B cell (primary cell): ENCODE measurements at regions not wholly inside any gene's neighbourhood (a gene's known extent, or its start where the extent isn't known, plus 50 kb on each side); places are given as distances from the start of the nearest gene placed in this dataset.

ENCODE experiments used
- ATAC-seq: fragments of 200-7000 bp; cut with Tn5 transposase; one replicate; pipeline ENCODE4 v1.10.0; 2021; ENCODE audit warnings: low read depth, mild to moderate bottlenecking, moderate number of reproducible peaks, moderate library complexity
- CTCF ChIA-PET: fragments of 350-600 bp; sonication (Branson Sonifier 250); formaldehyde crosslinking; loops from one replicate; lab custom pipeline; 2021; ENCODE audit warnings: antibody characterized with exemption, inconsistent platforms; lab: Charles Lee
- POLR2A ChIA-PET: fragments of 350-600 bp; sonication (Branson Sonifier 250); formaldehyde crosslinking; loops from one replicate; lab custom pipeline; 2021; ENCODE audit warnings: antibody characterized with exemption; lab: Charles Lee
- DNase-seq: peaks from one replicate; pipeline ENCODE4 v3.0.0; 2013
- H2AFZ ChIP-seq: 2 replicates; pipeline ENCODE4 v1.6.1; 2012; ENCODE audit warnings: mild to moderate bottlenecking, low read depth, low read length; ENCODE audit not compliant: insufficient read depth, poor library complexity, severe bottlenecking
- H3K27ac ChIP-seq, 2 donors: 1 replicate in 1 of 2; 2 replicates in 1 of 2; pipeline ENCODE4 v1.5.1; 2012 to 2013; ENCODE audit warnings: low read length in 2 of 2, mild to moderate bottlenecking in 2 of 2, moderate library complexity in 1 of 2
- H3K27me3 ChIP-seq, 4 experiments: fragments of 200-600 bp in 1 of 4; sonication (generic) in 1 of 4; replicated peaks in 1 of 4; 1 replicate in 2 of 4; 2 replicates in 2 of 4; pipeline versions ENCODE4 v1.6.1 to v1.7.0; 2013 to 2016; ENCODE audit warnings: low read length in 3 of 4, mild to moderate bottlenecking in 2 of 4, mixed read lengths in 1 of 4, moderate library complexity in 1 of 4; ENCODE audit not compliant: insufficient read depth in 4 of 4, control insufficient read depth in 3 of 4; ENCODE audit errors: control extremely low read depth in 1 of 4
- H3K36me3 ChIP-seq, 2 experiments: replicated peaks in 1 of 2; 1 replicate in 1 of 2; 2 replicates in 1 of 2; pipeline versions ENCODE4 v1.6.1 to v1.7.1; 2013; ENCODE audit warnings: low read length in 1 of 2; ENCODE audit not compliant: insufficient read depth in 2 of 2, control insufficient read depth in 1 of 2; ENCODE audit errors: control extremely low read depth in 1 of 2, extremely low read depth in 1 of 2
- H3K4me1 ChIP-seq, 2 donors: fragments of 200-600 bp in 1 of 2; sonication (generic) in 1 of 2; 1 replicate in 1 of 2; 2 replicates in 1 of 2; pipeline versions ENCODE4 v1.5.1 to v1.6.1; 2013 to 2017; ENCODE audit warnings: low read length in 2 of 2; ENCODE audit not compliant: control insufficient read depth in 2 of 2, insufficient read depth in 2 of 2
- H3K4me2 ChIP-seq: replicated peaks from 2 replicates; pipeline ENCODE3; 2012; ENCODE audit warnings: mild to moderate bottlenecking, low read depth, low read length; ENCODE audit not compliant: poor library complexity, severe bottlenecking
- H3K4me3 ChIP-seq, 5 experiments: fragments of 200-600 bp in 1 of 5; sonication (generic) in 1 of 5; 1 replicate in 3 of 5; 2 replicates in 2 of 5; pipeline versions ENCODE4 v1.5.1 to v1.7.0; 2011 to 2016; ENCODE audit warnings: low read length in 4 of 5, mild to moderate bottlenecking in 4 of 5, low read depth in 2 of 5, control low read depth in 1 of 5, moderate library complexity in 1 of 5; ENCODE audit not compliant: insufficient read depth in 1 of 5; ENCODE audit errors: control extremely low read depth in 1 of 5, extremely low read depth in 1 of 5
- H3K79me2 ChIP-seq: fragments of 200-600 bp; sonication (generic); one replicate; pipeline ENCODE4 v1.6.0; 2016; ENCODE audit warnings: low read length; ENCODE audit not compliant: control insufficient read depth, insufficient read depth
- H3K9ac ChIP-seq: fragments of 200-600 bp; sonication (generic); 2 replicates; pipeline ENCODE4 v1.6.1; 2017; ENCODE audit warnings: mild to moderate bottlenecking, low read length, moderate library complexity
- H3K9me3 ChIP-seq, 3 donors: one replicate each; pipeline versions ENCODE4 v1.6.1 to v1.7.1; 2013; ENCODE audit warnings: low read length in 2 of 3; ENCODE audit not compliant: control insufficient read depth in 2 of 3, insufficient read depth in 1 of 3; ENCODE audit errors: control extremely low read depth in 1 of 3
- H4K20me1 ChIP-seq: 2 replicates; pipeline ENCODE4 v1.6.0; 2012; ENCODE audit warnings: mild to moderate bottlenecking, low read length; ENCODE audit not compliant: insufficient read depth, control insufficient read depth, poor library complexity, severe bottlenecking
- H3K27ac Mint-ChIP-seq: one replicate; pipeline ENCODE4 v1.8.0; 2021; ENCODE audit warnings: mixed read lengths
- H3K27me3 Mint-ChIP-seq: one replicate; pipeline ENCODE4 v1.8.0; 2021; ENCODE audit warnings: mixed read lengths
- H3K4me1 Mint-ChIP-seq: one replicate; pipeline ENCODE4 v1.8.0; 2021; ENCODE audit warnings: mixed read lengths
- H3K4me3 Mint-ChIP-seq: one replicate; pipeline ENCODE4 v1.8.0; 2021; ENCODE audit warnings: mixed read lengths
- H3K9me3 Mint-ChIP-seq: one replicate; pipeline ENCODE4 v1.8.0; 2022; ENCODE audit warnings: mixed read lengths; ENCODE audit not compliant: insufficient read depth
- EZH2 ChIP-seq: IDR thresholded peaks from 2 replicates; pipeline ENCODE4 v1.6.1; 2012; ENCODE audit warnings: borderline replicate concordance, low read depth, mild to moderate bottlenecking, moderate library complexity, low read length; ENCODE audit not compliant: insufficient read depth, poor library complexity, severe bottlenecking
- WGBS: methylation state at CpG from one replicate; pipeline ENCODE4 v1.1.5; 2013; ENCODE audit warnings: missing lambda C conversion rate; ENCODE audit not compliant: insufficient coverage; 5-methylcytosine and 5-hydroxymethylcytosine counted together
- intact Hi-C: fragments of 100-400 bp; cut with micrococcal nuclease; formaldehyde crosslinking; loops from one replicate; pipeline ENCODE4 v1.10.0; 2022
- TF ChIP-seq, protein P1 (sequence below): fragments of 200-600 bp; IDR thresholded peaks from one replicate; pipeline ENCODE4 v1.8.0; 2022; ENCODE audit warnings: antibody characterized with exemption, mild to moderate bottlenecking

- Histone ChIP-seq H3K9ac (no peak overlapping the region), H3K4me2 (no peak overlapping the region), H3K36me3 (no peaks in the 10 kb centered on the region), H3K4me1 (no peaks in the 10 kb centered on the region), H3K27me3 (no peaks in the 10 kb centered on the region), H2AFZ (no peak overlapping the region), H4K20me1 (no peaks in the 10 kb centered on the region), H3K9me3 (no peaks in the 10 kb centered on the region), H3K27ac (no peak overlapping the region), H3K4me3 (no peak overlapping the region), H3K79me2 (no peaks in the 10 kb centered on the region)
- ATAC-seq = no peak
- H3K27ac Mint-ChIP-seq = no peak overlapping the region
- ChIA-PET POLR2A (no interaction called here), CTCF (no interaction called here)
- TF ChIP-seq, protein P1, sequence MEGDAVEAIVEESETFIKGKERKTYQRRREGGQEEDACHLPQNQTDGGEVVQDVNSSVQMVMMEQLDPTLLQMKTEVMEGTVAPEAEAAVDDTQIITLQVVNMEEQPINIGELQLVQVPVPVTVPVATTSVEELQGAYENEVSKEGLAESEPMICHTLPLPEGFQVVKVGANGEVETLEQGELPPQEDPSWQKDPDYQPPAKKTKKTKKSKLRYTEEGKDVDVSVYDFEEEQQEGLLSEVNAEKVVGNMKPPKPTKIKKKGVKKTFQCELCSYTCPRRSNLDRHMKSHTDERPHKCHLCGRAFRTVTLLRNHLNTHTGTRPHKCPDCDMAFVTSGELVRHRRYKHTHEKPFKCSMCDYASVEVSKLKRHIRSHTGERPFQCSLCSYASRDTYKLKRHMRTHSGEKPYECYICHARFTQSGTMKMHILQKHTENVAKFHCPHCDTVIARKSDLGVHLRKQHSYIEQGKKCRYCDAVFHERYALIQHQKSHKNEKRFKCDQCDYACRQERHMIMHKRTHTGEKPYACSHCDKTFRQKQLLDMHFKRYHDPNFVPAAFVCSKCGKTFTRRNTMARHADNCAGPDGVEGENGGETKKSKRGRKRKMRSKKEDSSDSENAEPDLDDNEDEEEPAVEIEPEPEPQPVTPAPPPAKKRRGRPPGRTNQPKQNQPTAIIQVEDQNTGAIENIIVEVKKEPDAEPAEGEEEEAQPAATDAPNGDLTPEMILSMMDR = no peak
- no peak for TF ChIP-seq EZH2
- H3K4me1 Mint-ChIP-seq = no peaks in the 10 kb centered on the region
- intact Hi-C loops = no loop called here
- H3K27me3 Mint-ChIP-seq = peaks cover 22% of the 10 kb centered on the region
- WGBS = 89% methylated on average over 3 of the region's 6 CpGs
- peaks cover 2% of the 10 kb centered on the region for H3K9me3 Mint-ChIP-seq
- no peak overlapping the region for H3K4me3 Mint-ChIP-seq
- no peak for DNase-seq
Observed at GRCh38 chr4:71221510-71222466, 117.0 kb upstream of the SLC4A4 start.

DNA sequence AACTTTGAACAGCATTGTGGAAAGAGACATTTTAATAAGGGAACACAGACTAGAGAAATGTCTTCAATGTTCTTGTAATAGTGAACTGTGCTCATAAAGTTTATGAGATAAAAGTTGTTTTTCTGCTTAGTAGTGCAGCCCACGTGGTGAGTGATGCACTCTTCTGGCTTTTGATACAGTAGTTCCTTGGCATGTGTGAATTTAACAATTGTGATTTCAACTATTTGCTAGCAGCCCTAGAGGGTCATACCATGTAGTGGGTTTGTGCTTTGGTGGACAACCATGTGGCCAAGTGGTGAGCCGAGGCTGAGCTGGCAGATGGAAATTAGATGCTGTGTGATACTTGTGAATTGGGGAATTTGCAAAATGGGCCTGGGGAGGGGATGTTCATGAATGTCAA lies 116.2 kb upstream of the SLC4A4 start:
- Histone ChIP-seq H3K4me2 (no peak overlapping the region), H4K20me1 (no peaks in the 10 kb centered on the region), H2AFZ (no peak overlapping the region), H3K4me3 (no peak overlapping the region), H3K4me1 (no peaks in the 10 kb centered on the region), H3K79me2 (no peaks in the 10 kb centered on the region), H3K27ac (no peak overlapping the region), H3K36me3 (no peaks in the 10 kb centered on the region), H3K27me3 (peaks cover 0 to 4% (median 0%) of the 10 kb centered on the region in 4 experiments), H3K9me3 (no peaks in the 10 kb centered on the region), H3K9ac (no peak overlapping the region)
- H3K27me3 Mint-ChIP-seq = peaks cover 28% of the 10 kb centered on the region
- peaks cover 2% of the 10 kb centered on the region for H3K9me3 Mint-ChIP-seq
- intact Hi-C loops = no loop called here
- ChIA-PET POLR2A (no interaction called here), CTCF (no interaction called here)
- H3K4me1 Mint-ChIP-seq = no peaks in the 10 kb centered on the region
- DNase-seq (no peak), ATAC-seq (no peak)
- WGBS = 100% methylated on average over 2 of the region's 2 CpGs
- no peak overlapping the region for H3K4me3 Mint-ChIP-seq
- TF ChIP-seq, protein P1 = no peak
- TF ChIP-seq EZH2 = no peak
- H3K27ac Mint-ChIP-seq = no peak overlapping the region
